ENCODE measurements at regions not wholly inside any gene's neighbourhood (a gene's known extent, or its start where the extent isn't known, plus 50 kb on each side); places are given as distances from the start of the nearest gene placed in this dataset.
A peak's percentile ranks its signal among the peaks of the same experiment; 100 is the strongest.
"Not testable (repeated sequence)": the region's sequence is repeated elsewhere in the genome, so short reads cannot be mapped to it uniquely, and the experiment has no call there.

DNA sequence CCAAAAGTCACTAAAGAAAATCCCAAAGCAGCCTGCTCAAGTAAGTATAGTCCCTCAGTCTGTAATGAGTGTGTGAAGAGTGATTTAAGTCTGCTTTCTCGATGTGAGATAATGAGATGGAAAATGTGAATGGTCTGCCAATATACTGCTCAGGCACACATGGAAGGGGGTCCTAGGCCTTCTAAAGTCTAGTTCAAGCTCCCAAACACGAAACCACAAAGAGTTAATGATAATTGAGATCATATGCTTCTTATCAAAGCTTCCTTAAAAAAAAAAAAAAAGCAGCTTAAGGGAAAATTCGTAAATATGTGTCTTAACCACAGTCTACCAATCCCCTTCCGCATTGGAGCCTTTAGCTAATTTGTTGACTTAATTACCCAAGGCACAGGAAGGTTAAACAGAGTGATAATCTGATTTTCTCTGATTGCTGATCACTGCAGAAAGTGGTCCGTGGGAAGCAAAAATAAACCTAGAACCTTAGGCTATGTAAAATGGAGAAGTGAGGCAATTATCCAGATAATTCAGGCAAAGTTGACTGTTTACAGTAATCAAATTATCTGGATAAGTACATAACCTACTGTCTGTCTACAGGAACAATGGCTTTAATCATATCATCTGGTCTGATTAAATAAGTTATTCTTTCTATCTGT lies 172.9 kb downstream of the MBL2 start:
- no peak for DNase-seq (ENCODE audit: low read depth)

- not testable (repeated sequence) for DNase-seq (ENCODE audit: low read depth)
Observed at GRCh38 chr10:52604131-52604530, 168.5 kb downstream of the MBL2 start.

DNA sequence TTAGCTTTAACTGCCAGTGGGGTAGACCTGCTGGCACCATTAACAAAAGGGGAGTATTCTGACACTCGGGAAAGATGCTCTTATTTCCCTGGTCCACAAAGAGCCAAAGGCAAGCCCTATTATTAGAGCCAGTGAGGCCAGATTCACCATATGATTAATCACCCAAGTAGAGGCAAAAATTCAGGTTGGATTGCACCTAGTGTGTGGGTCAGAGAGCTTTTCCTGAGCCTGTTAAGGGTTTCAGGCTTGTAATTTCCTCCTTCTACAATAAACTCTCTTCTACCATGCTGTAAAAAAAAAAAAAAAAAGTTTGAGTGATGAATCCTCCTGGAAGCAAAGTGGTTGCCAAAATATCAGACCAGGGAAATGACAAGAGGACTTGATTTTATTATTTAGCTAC lies 163.5 kb downstream of the MBL2 start:
- no peak for DNase-seq (ENCODE audit: low read depth)

DNA sequence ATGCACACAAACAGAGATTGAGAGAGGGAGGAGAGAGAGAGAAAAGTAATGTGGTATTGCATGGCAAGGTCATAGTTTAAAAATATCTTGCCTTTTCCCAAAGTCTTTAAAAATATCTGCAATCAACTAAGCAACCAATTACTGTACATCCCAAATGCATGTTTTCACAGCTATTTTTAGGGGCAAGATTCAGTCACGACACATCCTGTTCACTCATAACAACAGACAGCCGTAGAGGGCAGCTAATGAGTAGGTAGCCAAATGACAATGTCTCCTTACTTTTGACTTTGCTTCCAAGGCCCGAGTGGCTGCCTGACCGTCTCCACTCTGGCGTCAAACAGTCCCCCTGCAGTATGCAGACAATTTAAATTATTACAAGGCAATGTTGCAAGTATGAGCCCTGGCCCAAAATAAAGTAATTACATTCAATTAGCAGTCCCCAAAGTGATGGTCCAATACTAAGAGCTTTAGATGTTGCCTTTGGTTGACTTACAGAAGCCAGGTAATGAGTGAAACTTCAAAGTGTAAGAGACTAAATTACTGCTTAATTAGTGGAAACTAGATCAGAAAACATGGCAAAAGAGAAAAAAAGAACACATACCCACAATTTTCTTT lies 162.9 kb downstream of the MBL2 start:
- no peak for DNase-seq (ENCODE audit: low read depth)

DNA sequence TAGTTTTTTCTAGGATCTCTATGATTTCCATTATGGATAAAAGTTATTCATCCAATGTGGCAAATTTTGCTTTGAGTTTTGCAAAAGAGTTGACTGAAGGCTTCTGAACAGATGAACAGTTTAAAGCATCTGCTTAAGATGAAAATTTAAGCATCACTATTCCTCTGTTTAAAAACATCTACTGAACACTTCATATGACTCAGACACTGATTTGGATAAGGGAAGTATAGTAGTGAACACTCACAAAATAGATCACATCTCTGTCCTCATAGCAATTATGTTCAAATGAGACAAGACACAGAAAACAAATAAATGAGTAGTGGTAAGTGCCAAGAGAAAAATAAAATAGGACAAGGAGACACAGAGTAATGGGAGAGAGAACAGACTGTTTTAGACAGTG lies 157.3 kb downstream of the MBL2 start:
- no peak for DNase-seq (ENCODE audit: low read depth)

GRCh38 chr10:52615756-52616394 lies 156.7 kb downstream of the MBL2 start:
- no peak for DNase-seq (ENCODE audit: low read depth)

GRCh38 chr10:52616395-52616764 lies 156.2 kb downstream of the MBL2 start:
- DNase-seq (ENCODE audit: low read depth), result no peak

GRCh38 chr10:52617346-52617745 lies 155.2 kb downstream of the MBL2 start:
- DNase-seq (ENCODE audit: low read depth), result no peak

DNA sequence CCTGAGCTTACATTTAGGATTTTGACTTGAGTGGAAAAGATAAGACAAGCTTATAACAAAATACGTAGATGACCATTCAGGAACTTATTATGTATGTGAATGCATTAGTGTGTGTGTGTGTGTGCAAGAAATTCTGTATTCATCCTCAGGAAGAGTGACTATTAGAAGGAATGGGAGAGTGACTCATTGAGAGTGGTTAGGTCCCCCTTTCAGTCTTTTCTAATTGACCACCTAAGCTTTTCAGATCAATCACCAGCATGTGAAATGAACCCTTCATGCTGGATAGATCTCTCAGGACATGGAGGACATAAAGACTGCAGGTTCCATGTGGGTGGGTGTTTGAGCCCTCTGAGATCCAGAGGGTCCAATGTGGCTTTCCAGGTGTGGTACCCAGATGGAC lies 153.5 kb downstream of the MBL2 start:
- no peak for DNase-seq (ENCODE audit: low read depth)

DNA sequence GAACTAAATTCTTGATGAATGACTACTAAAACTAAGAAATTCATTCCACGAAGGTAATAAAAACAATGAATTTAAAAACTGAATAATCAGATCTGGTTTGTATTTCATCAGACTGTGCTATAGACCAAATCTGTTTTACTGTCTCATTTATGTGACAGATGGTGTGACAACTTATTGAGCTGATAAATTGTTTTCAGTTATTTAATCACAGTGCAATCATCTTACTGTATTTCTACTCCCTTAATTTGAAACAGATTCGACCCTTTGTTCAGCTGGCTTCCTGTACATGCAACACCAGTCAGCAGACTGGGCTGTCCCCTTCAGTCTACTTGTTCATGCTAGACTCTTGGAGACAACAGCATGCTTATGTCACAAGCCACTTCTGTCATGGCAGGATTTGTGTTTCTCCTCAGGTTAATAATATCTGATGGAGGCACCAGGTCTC lies 150.9 kb downstream of the MBL2 start:
- no peak for DNase-seq (ENCODE audit: low read depth)

DNA sequence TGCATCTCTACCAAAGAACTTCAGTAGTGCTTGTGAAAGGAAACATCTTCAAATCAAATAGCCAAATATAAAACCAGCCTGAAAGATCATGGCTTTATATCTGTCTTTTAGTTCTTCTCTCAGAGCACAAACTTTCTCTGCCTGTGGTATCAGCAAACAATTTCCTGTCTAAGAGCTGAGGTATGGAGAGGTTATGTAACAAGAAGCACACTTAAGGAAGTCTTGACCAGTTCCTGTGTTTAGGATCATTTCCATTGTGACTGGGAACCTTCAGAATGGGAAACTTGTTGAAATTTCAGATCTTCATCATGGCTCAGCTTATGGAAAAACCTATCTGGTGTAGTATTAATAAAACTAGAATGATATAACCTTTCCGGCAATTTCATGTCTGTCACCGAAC lies 148.8 kb downstream of the MBL2 start:
- DNase-seq (ENCODE audit: low read depth), result no peak

DNA sequence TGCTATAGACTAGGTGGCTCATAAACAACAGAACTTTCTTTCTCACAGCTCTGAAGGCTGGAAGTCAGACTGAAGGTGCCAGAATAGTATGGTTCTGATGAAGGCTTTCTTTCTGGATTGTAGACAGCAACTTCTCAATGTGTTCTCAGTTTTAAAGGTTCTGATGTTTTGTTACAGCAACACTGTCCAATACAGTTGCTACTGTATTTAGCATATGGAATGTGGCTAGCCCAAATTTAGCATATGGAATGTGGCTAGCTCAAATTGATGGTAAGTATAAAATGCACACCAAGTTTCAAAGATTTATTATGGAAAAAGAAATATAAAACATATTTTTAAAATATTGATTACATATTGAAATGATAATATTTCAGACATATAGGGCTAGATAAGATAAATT lies 145.3 kb downstream of the MBL2 start:
- DNase-seq (ENCODE audit: low read depth), result no peak

GRCh38 chr10:52631146-52631545 lies 141.4 kb downstream of the MBL2 start:
- no peak for DNase-seq (ENCODE audit: low read depth)

- DNase-seq (ENCODE audit: low read depth), result no peak
Observed at GRCh38 chr10:52631648-52632047, 140.9 kb downstream of the MBL2 start.

GRCh38 chr10:52632591-52632990 lies 140.0 kb downstream of the MBL2 start:
- DNase-seq (ENCODE audit: low read depth), result no peak

DNA sequence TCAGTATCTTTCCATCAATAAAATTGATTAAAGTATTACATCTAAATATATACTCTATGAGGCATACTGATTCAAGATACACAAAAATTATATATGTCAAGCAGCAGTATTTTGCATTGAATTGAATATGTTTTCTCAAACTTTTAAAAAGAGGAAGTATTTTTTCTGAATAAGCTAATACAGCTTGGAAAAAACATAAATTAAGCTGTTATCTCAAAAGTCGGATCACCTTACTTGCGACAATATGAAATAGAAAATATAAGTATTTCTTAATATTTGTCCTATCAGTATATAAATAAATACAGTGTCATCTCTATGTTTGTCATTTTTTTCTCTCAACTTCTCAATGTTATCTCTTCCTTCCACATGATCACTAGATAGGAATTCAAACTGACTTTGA lies 139.3 kb downstream of the MBL2 start:
- no peak for DNase-seq (ENCODE audit: low read depth)

GRCh38 chr10:52635651-52636050 lies 136.9 kb downstream of the MBL2 start:
- no peak for DNase-seq (ENCODE audit: low read depth)

DNA sequence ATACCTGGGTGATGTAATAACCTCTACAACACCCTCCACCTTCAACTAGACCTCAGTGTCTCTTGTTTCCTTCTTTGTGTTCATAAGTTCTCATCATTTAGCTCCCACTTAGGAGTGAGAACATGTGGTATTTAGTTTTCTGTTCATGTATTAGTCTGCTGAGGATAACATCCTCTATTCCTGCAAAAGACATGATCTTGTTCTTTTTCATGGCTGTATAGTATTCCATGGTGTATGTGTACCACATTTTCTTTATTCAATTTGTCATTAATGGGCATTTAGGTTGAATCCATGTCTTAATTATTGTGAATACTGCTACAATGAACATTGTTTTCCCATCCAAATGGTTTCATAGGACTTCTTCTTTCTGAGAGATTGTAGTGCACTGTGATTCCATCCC lies 135.7 kb downstream of the MBL2 start:
- DNase-seq (ENCODE audit: low read depth), result no peak

DNA sequence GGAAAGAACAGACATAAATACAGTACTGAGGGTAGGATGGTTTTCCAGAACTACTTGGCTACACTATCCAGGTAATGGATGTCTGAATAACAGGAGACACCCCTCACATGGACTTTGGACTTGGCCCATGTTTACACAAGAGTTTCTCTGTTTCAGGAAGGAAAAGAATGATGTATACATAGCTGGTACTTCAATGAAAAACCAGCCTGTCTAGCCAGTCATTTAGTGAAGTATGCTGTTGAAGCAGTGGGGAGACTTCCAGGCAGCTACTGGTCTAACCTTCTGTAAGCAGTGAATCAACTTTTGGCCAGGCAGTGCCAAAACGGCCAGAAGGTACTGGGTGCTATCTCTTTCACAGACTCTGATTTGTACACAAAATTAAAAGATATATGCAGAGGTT lies 135.0 kb downstream of the MBL2 start:
- no peak for DNase-seq (ENCODE audit: low read depth)

- peak; percentile 11 for DNase-seq (ENCODE audit: low read depth)
Observed at GRCh38 chr10:52639652-52640051, 132.9 kb downstream of the MBL2 start.

DNA sequence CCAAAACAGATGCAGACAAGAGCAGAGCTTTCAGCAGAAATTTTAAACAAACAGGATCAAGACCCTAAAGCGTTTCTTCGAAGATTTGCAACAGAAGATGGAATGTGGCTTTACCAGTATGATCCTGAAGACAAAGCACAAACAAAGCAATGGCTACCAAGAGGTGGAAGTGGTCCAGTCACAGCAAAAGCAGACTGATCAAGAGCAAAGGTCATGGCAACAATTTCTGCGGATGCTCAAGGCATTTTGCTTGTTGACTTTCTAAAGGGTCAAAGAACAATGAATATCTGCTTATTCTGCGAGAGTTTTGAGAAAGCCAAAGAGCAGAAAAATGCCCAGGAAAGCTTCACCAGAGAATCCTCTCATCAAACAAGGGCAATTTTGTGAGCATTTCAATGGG lies 130.4 kb downstream of the MBL2 start:
- DNase-seq (ENCODE audit: low read depth), result no peak

- DNase-seq (ENCODE audit: low read depth), result peak; percentile 38
Observed at GRCh38 chr10:52644373-52645186, 128.0 kb downstream of the MBL2 start.
